ENCODE measurements at regions not wholly inside any gene's neighbourhood (a gene's known extent, or its start where the extent isn't known, plus 50 kb on each side); places are given as distances from the start of the nearest gene placed in this dataset.

DNA sequence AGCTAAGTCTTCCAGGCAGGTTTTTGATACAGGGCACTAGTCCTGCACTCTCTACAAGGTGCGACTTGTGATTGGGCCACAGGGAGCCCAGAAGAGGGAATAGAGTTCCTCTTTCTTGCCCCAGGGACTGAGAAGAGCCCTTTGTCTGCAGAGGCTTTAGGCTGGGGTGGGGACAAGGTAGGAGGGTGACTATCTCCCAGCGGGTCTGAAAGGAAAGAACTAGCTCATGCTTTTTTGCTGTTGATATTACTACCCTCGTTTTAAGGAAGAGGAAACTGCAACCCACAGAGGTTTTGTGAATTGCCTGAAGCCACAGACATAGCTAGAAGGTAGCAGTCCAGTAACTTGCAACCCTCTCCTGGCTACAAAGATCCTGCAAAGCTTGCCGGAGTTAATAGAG lies 615.2 kb downstream of the MATN1 start:
- Mint-ChIP-seq H3K4me1 (no peaks in the 10 kb centered on the region), H3K9me3 (no peaks in the 10 kb centered on the region), H3K4me3 (no peak overlapping the region), H3K36me3 (no peaks in the 10 kb centered on the region), H3K27ac (no peak overlapping the region), H3K27me3 (peaks cover 4% of the 10 kb centered on the region)
- H3K4me3 ChIP-seq (ENCODE audit: low read depth, low read length): no peak overlapping the region
- H3K9me3 ChIP-seq (ENCODE audit: control insufficient read depth in 2 of 2, low read length in 2 of 2): no peaks in the 10 kb centered on the region
- H3K27ac ChIP-seq (ENCODE audit: insufficient read depth, low read length, poor library complexity, severe bottlenecking): no peak overlapping the region
- H3K27me3 ChIP-seq (ENCODE audit: control insufficient read depth, insufficient read depth, low read length): no peaks in the 10 kb centered on the region
- DNase-seq (no peak), ATAC-seq (ENCODE audit: low read depth in 2 of 2) (no peak)
- H3K4me1 ChIP-seq (ENCODE audit: control insufficient read depth, insufficient read depth, low read length, poor library complexity, severe bottlenecking): no peaks in the 10 kb centered on the region
- no peaks in the 10 kb centered on the region for H3K36me3 ChIP-seq (ENCODE audit: control insufficient read depth, insufficient read depth, low read length)

DNA sequence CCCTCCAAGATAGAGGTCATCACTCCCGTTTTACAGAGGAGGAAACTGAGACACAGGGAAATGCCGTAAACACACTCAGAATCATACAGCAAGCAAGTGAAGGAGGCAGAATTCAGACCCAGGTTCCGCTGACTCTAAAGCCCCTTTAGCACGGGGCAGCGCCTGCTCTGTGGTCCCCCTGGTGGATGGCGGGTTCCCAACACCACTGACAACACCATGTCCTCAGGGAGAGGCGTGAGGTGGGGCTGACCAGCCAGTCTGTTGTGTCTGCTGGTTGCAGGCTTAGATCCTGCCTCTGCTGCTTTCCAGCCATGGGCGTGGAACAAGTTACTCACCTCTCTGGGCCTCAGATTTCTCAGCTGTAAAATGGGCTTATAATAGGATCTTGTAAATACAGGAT lies 617.3 kb downstream of the MATN1 start:
- Histone ChIP-seq H3K36me3 (ENCODE audit: control insufficient read depth, insufficient read depth, low read length) (no peaks in the 10 kb centered on the region), H3K4me1 (ENCODE audit: control insufficient read depth, insufficient read depth, low read length, poor library complexity, severe bottlenecking) (no peaks in the 10 kb centered on the region), H3K4me3 (ENCODE audit: low read depth, low read length) (no peak overlapping the region), H3K9me3 (ENCODE audit: control insufficient read depth in 2 of 2, low read length in 2 of 2) (no peaks in the 10 kb centered on the region), H3K27ac (ENCODE audit: insufficient read depth, low read length, poor library complexity, severe bottlenecking) (no peak overlapping the region), H3K27me3 (ENCODE audit: control insufficient read depth, insufficient read depth, low read length) (no peaks in the 10 kb centered on the region)
- ATAC-seq (ENCODE audit: low read depth in 2 of 2): no peak
- Mint-ChIP-seq H3K27ac (no peak overlapping the region), H3K27me3 (no peaks in the 10 kb centered on the region), H3K4me3 (no peak overlapping the region), H3K36me3 (no peaks in the 10 kb centered on the region), H3K9me3 (no peaks in the 10 kb centered on the region), H3K4me1 (no peaks in the 10 kb centered on the region)
- no peak for DNase-seq

DNA sequence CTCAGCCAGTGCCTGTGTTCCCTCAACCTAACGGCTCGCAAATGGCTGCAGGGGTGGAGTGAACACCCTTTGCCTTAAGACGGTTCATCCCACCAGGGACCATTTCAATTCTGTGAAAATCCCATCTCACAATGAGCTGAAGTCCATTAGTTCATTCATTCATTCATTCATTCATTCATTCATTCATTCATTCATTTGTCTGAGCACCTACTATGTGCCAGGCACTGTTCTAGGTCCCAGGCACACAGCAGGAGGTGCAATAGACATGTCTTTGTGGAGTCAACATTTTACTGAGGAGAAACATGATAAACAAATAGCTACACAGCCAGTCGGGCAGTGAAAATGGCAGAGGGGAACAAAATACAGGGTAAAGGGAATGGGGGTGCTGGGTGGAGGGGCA lies 618.8 kb downstream of the MATN1 start:
- no peaks in the 10 kb centered on the region for H3K27me3 Mint-ChIP-seq
- H3K36me3 Mint-ChIP-seq: no peaks in the 10 kb centered on the region
- no peak overlapping the region for H3K27ac Mint-ChIP-seq
- DNase-seq (no peak), ATAC-seq (ENCODE audit: low read depth in 2 of 2) (no peak)
- no peak overlapping the region for H3K4me3 Mint-ChIP-seq
- no peaks in the 10 kb centered on the region for H3K27me3 ChIP-seq (ENCODE audit: control insufficient read depth, insufficient read depth, low read length)
- H3K4me3 ChIP-seq (ENCODE audit: low read depth, low read length): no peak overlapping the region
- H3K27ac ChIP-seq (ENCODE audit: insufficient read depth, low read length, poor library complexity, severe bottlenecking): no peak overlapping the region
- no peaks in the 10 kb centered on the region for H3K4me1 ChIP-seq (ENCODE audit: control insufficient read depth, insufficient read depth, low read length, poor library complexity, severe bottlenecking)
- no peaks in the 10 kb centered on the region for H3K4me1 Mint-ChIP-seq
- no peaks in the 10 kb centered on the region for H3K9me3 ChIP-seq (ENCODE audit: control insufficient read depth in 2 of 2, low read length in 2 of 2)
- no peaks in the 10 kb centered on the region for H3K36me3 ChIP-seq (ENCODE audit: control insufficient read depth, insufficient read depth, low read length)
- no peaks in the 10 kb centered on the region for H3K9me3 Mint-ChIP-seq

DNA sequence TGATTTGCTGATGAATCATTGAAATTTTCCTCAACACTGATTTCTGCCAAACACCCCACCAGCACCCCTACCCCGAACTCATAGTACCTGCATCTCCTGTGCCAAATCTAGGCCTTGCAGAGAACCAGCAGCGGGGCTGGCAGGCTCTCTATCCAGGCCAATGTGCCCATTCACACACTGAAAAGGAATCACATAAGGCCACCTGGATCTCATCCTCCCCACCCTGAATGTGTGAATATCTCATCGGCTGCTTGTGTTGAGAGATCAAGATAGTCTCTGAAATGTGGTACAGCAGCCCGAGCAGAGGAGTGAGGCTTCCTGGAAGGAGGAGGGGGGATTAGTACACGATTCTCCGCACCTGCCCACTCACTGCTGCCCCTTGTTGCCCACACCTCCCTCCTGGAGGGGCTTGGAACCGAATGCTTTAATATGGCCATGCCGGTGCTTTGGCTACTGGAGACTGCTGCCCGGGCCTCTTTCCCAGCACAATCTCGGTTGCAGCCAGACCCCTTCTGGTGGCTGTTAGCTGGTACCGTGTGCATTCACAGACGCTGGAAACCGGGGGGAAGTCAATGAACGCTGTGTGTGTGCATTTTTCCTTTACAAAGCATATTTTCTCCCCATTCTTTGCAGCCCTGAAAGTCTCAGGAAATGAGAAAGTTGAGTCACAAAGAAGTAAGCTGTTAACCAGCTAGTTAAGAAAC lies 619.5 kb downstream of the MATN1 start:
- no peak for DNase-seq
- no peaks in the 10 kb centered on the region for H3K36me3 ChIP-seq (ENCODE audit: control insufficient read depth, insufficient read depth, low read length)
- no peak overlapping the region for H3K4me3 ChIP-seq (ENCODE audit: low read depth, low read length)
- no peak for ATAC-seq (ENCODE audit: low read depth in 2 of 2)
- no peaks in the 10 kb centered on the region for H3K9me3 ChIP-seq (ENCODE audit: control insufficient read depth in 2 of 2, low read length in 2 of 2)
- Mint-ChIP-seq H3K9me3 (no peaks in the 10 kb centered on the region), H3K36me3 (no peaks in the 10 kb centered on the region), H3K4me1 (no peaks in the 10 kb centered on the region), H3K27me3 (no peaks in the 10 kb centered on the region), H3K27ac (no peak overlapping the region), H3K4me3 (no peak overlapping the region)
- H3K4me1 ChIP-seq (ENCODE audit: control insufficient read depth, insufficient read depth, low read length, poor library complexity, severe bottlenecking): no peaks in the 10 kb centered on the region
- no peak overlapping the region for H3K27ac ChIP-seq (ENCODE audit: insufficient read depth, low read length, poor library complexity, severe bottlenecking)
- no peaks in the 10 kb centered on the region for H3K27me3 ChIP-seq (ENCODE audit: control insufficient read depth, insufficient read depth, low read length)

DNA sequence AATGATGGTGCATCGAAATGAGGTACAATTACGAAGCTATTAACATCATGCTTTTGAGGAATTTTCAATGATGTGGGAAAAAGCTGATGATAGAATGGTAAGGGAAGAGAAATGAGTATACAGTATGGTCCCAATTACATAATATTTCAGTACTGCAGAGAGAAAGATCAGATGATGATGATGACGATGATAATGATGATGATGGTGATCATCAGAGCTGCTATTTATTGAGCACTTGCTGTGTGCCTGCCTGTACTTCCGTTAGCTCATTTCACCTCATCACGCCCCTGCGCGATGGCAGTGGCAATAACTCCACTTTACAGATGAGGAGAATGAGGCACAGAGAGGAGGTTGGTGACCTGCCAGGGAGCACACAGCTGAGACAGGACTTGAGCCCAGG lies 620.8 kb downstream of the MATN1 start:
- H3K4me1 ChIP-seq (ENCODE audit: control insufficient read depth, insufficient read depth, low read length, poor library complexity, severe bottlenecking): no peaks in the 10 kb centered on the region
- H3K9me3 Mint-ChIP-seq: no peaks in the 10 kb centered on the region
- H3K27ac ChIP-seq (ENCODE audit: insufficient read depth, low read length, poor library complexity, severe bottlenecking): no peak overlapping the region
- H3K27me3 Mint-ChIP-seq: no peaks in the 10 kb centered on the region
- H3K27me3 ChIP-seq (ENCODE audit: control insufficient read depth, insufficient read depth, low read length): no peaks in the 10 kb centered on the region
- no peak overlapping the region for H3K4me3 Mint-ChIP-seq
- H3K27ac Mint-ChIP-seq: no peak overlapping the region
- H3K9me3 ChIP-seq (ENCODE audit: control insufficient read depth in 2 of 2, low read length in 2 of 2): no peaks in the 10 kb centered on the region
- no peaks in the 10 kb centered on the region for H3K36me3 ChIP-seq (ENCODE audit: control insufficient read depth, insufficient read depth, low read length)
- H3K4me1 Mint-ChIP-seq: no peaks in the 10 kb centered on the region
- DNase-seq: no peak
- H3K36me3 Mint-ChIP-seq: no peaks in the 10 kb centered on the region
- ATAC-seq (ENCODE audit: low read depth in 2 of 2): no peak
- no peak overlapping the region for H3K4me3 ChIP-seq (ENCODE audit: low read depth, low read length)

DNA sequence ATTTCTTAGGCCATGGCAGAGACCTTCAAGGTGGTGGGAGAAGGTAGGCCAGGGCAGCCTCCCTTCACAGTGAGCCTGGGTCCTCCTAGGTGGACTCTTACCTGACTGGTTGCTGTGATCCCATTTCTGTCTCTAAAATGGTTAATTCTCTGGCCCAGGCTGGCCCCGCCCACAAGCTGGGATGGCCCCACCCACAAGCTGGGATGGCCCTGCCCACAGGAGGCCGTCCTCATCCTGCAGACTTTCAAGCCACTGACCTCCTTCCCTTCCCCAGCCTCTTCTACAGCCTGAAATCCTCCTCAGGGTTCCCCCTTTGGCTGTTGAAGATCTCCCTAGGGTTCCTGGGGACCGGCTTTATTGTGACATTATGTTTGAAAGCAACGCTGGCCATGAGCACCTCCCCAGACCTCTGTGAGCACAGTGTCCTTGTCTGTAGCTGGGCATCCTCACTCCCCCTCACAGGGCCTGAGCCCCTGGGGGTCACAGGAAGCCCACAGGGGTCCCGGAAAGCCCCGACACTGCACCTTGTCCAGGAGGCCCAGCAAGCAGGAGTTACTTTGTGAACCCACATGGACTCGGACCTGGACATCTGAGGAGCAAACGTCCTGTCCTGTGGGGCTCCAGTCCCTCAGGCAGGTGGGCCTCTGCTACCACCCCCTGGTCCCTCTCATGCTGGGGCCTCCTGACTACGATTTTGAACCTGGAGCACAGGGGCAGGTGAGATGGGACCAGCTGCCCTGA lies 621.7 kb downstream of the MATN1 start:
- H3K4me3 ChIP-seq (ENCODE audit: low read depth, low read length): no peak overlapping the region
- Mint-ChIP-seq H3K4me3 (no peak overlapping the region), H3K4me1 (no peaks in the 10 kb centered on the region), H3K27me3 (no peaks in the 10 kb centered on the region), H3K9me3 (no peaks in the 10 kb centered on the region), H3K27ac (no peak overlapping the region), H3K36me3 (no peaks in the 10 kb centered on the region)
- H3K9me3 ChIP-seq (ENCODE audit: control insufficient read depth in 2 of 2, low read length in 2 of 2): no peaks in the 10 kb centered on the region
- DNase-seq: no peak
- no peak for ATAC-seq (ENCODE audit: low read depth in 2 of 2)
- no peaks in the 10 kb centered on the region for H3K36me3 ChIP-seq (ENCODE audit: control insufficient read depth, insufficient read depth, low read length)
- H3K27me3 ChIP-seq (ENCODE audit: control insufficient read depth, insufficient read depth, low read length): no peaks in the 10 kb centered on the region
- H3K4me1 ChIP-seq (ENCODE audit: control insufficient read depth, insufficient read depth, low read length, poor library complexity, severe bottlenecking): no peaks in the 10 kb centered on the region
- H3K27ac ChIP-seq (ENCODE audit: insufficient read depth, low read length, poor library complexity, severe bottlenecking): no peak overlapping the region

DNA sequence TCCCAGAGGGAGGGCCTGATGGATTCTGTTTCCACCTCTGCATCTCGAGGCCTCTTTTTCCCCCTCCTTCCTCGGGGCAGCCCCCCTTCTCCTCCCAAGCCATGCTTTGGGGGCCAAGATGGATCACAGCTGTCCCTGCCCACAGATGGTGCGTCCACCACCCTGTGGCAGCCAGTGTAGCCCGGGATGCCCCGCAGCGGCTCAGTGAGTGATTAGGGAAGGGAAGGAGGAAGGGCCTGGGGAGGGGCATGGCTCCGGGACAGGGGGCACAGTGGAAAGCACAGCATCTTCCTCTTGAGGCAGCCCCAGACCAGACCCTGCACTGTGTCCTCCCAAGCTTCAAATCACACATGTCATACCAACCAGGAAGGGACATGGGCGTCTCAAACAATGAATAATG lies 622.4 kb downstream of the MATN1 start:
- no peak for ATAC-seq (ENCODE audit: low read depth in 2 of 2)
- no peaks in the 10 kb centered on the region for H3K27me3 Mint-ChIP-seq
- Histone ChIP-seq H3K27me3 (ENCODE audit: control insufficient read depth, insufficient read depth, low read length) (no peaks in the 10 kb centered on the region), H3K9me3 (ENCODE audit: control insufficient read depth in 2 of 2, low read length in 2 of 2) (no peaks in the 10 kb centered on the region), H3K36me3 (ENCODE audit: control insufficient read depth, insufficient read depth, low read length) (no peaks in the 10 kb centered on the region), H3K4me3 (ENCODE audit: low read depth, low read length) (no peak overlapping the region), H3K4me1 (ENCODE audit: control insufficient read depth, insufficient read depth, low read length, poor library complexity, severe bottlenecking) (no peaks in the 10 kb centered on the region), H3K27ac (ENCODE audit: insufficient read depth, low read length, poor library complexity, severe bottlenecking) (no peak overlapping the region)
- H3K4me1 Mint-ChIP-seq: no peaks in the 10 kb centered on the region
- no peaks in the 10 kb centered on the region for H3K9me3 Mint-ChIP-seq
- H3K36me3 Mint-ChIP-seq: no peaks in the 10 kb centered on the region
- no peak overlapping the region for H3K27ac Mint-ChIP-seq
- H3K4me3 Mint-ChIP-seq: no peak overlapping the region
- no peak for DNase-seq

DNA sequence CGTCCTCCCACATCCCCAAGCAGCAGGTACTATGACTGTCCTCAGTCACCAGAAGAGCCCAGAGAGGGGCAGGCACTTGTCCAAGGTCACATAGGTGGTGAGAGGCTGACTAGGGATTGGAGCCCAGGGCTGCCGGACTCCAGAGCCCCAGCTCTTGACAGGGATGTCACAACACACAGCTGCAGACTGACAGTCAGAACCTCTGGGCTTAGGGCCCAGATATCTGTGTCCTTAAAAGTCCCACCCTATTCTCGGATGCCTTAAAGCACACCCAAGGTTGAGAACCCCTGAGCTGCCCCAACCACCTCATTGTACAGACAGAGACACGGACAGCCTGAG lies 622.9 kb downstream of the MATN1 start:
- H3K9me3 ChIP-seq (ENCODE audit: control insufficient read depth in 2 of 2, low read length in 2 of 2): no peaks in the 10 kb centered on the region
- Mint-ChIP-seq H3K4me1 (no peaks in the 10 kb centered on the region), H3K36me3 (no peaks in the 10 kb centered on the region), H3K27ac (no peak overlapping the region), H3K4me3 (no peak overlapping the region), H3K9me3 (no peaks in the 10 kb centered on the region), H3K27me3 (no peaks in the 10 kb centered on the region)
- H3K4me1 ChIP-seq (ENCODE audit: control insufficient read depth, insufficient read depth, low read length, poor library complexity, severe bottlenecking): no peaks in the 10 kb centered on the region
- no peaks in the 10 kb centered on the region for H3K27me3 ChIP-seq (ENCODE audit: control insufficient read depth, insufficient read depth, low read length)
- no peak for ATAC-seq (ENCODE audit: low read depth in 2 of 2)
- no peak overlapping the region for H3K4me3 ChIP-seq (ENCODE audit: low read depth, low read length)
- no peak overlapping the region for H3K27ac ChIP-seq (ENCODE audit: insufficient read depth, low read length, poor library complexity, severe bottlenecking)
- no peaks in the 10 kb centered on the region for H3K36me3 ChIP-seq (ENCODE audit: control insufficient read depth, insufficient read depth, low read length)
- no peak for DNase-seq
